Esophagus muscularis mucosa (tissue), 4 donors: ENCODE measurements at regions not wholly inside any gene's neighbourhood (a gene's known extent, or its start where the extent isn't known, plus 50 kb on each side); places are given as distances from the start of the nearest gene placed in this dataset.

ENCODE experiments used
- EP300 ChIP-seq: sonication (generic); formaldehyde crosslinking; IDR thresholded peaks from one replicate; pipeline ENCODE4 v1.6.1; 2017; ENCODE audit warnings: antibody characterized with exemption
- POLR2A ChIP-seq: fragments of 450-650 bp; IDR thresholded peaks from one replicate; pipeline ENCODE4 v1.6.1; 2017; ENCODE audit warnings: antibody characterized with exemption, moderate library complexity, mild to moderate bottlenecking, low read depth
- POLR2AphosphoS5 ChIP-seq, 2 donors: sonication (generic); formaldehyde crosslinking; IDR thresholded peaks; one replicate each; pipeline ENCODE4 v1.6.1; 2017; ENCODE audit warnings: antibody characterized with exemption in 2 of 2
- TF ChIP-seq, protein P1 (sequence below), 3 experiments: fragments of 200-600 bp in 2 of 3; fragments of 450-650 bp in 1 of 3; sonication (generic) in 2 of 3; IDR thresholded peaks; one replicate each; pipeline ENCODE4 v1.5.1; 2017 to 2019; ENCODE audit warnings: antibody characterized with exemption in 3 of 3, mild to moderate bottlenecking in 2 of 3, moderate library complexity in 1 of 3

DNA sequence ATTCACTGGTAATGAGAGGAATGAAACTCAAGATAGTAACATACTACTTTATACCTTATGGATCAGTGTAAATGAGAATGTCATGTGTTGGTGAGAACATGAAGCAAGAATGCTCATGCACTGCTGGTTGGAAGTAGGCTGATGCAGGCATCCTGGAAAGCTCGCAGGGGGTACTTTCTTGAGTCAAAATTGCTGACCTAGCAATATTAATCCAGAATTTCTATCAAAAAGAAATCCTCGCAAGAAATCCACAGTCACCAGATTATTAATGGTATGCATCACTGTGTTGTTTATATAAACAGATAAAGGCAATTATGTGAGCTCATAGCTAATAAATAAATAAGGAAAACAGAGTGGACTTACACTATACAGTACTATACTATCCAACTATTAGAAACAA, 713.7 kb upstream of the PKDCC start:
- TF ChIP-seq, protein P1, sequence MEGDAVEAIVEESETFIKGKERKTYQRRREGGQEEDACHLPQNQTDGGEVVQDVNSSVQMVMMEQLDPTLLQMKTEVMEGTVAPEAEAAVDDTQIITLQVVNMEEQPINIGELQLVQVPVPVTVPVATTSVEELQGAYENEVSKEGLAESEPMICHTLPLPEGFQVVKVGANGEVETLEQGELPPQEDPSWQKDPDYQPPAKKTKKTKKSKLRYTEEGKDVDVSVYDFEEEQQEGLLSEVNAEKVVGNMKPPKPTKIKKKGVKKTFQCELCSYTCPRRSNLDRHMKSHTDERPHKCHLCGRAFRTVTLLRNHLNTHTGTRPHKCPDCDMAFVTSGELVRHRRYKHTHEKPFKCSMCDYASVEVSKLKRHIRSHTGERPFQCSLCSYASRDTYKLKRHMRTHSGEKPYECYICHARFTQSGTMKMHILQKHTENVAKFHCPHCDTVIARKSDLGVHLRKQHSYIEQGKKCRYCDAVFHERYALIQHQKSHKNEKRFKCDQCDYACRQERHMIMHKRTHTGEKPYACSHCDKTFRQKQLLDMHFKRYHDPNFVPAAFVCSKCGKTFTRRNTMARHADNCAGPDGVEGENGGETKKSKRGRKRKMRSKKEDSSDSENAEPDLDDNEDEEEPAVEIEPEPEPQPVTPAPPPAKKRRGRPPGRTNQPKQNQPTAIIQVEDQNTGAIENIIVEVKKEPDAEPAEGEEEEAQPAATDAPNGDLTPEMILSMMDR (IDR thresholded peaks at IDR 0.05) = no peak
- TF ChIP-seq POLR2A = no peak
- TF ChIP-seq POLR2AphosphoS5 (IDR thresholded peaks at IDR 0.05) = no peak
- TF ChIP-seq EP300 = no peak
